SK-N-SH (cell line): ENCODE measurements at regions not wholly inside any gene's neighbourhood (a gene's known extent, or its start where the extent isn't known, plus 50 kb on each side); places are given as distances from the start of the nearest gene placed in this dataset.

Experiments used
- CTCF ChIA-PET: fragments of 300-600, 350-600 bp; formaldehyde crosslinking; extraction: SDS; loops from one replicate; lab custom pipeline; 2021; lab: Yijun Ruan, JAX
- POLR2A ChIA-PET: fragments of 350-600 bp; sonication (Branson Sonifier 250); formaldehyde crosslinking; extraction: SDS; loops from one replicate; lab custom pipeline; 2020; ENCODE audit warnings: antibody characterized with exemption, inconsistent platforms; lab: Yijun Ruan, JAX
- DNase-seq: peaks from one replicate; pipeline ENCODE4 v3.0.0; 2012
- H2AFZ ChIP-seq: fragments of 200-600 bp; sonication (generic); 2 replicates; pipeline ENCODE4 v1.8.1; 2016; ENCODE audit warnings: antibody characterized with exemption, mild to moderate bottlenecking, low read depth
- H3F3A ChIP-seq: fragments of 200-600 bp; sonication (generic); replicated peaks from 2 replicates; pipeline ENCODE3; 2016; ENCODE audit warnings: antibody characterized with exemption, mild to moderate bottlenecking; ENCODE audit not compliant: insufficient read depth
- H3K27ac ChIP-seq, 2 experiments: fragments of 200-500 bp in 1 of 2; fragments of 200-600 bp in 1 of 2; sonication (Bioruptor generic) in 1 of 2; sonication (generic), shearing (Covaris generic) in 1 of 2; 2 replicates each; pipeline versions ENCODE4 v1.5.1 to v1.6.1; 2014 to 2016; ENCODE audit warnings: low read depth in 2 of 2, inconsistent platforms in 1 of 2, low read length in 1 of 2, mild to moderate bottlenecking in 1 of 2, mixed read lengths in 1 of 2
- H3K27me3 ChIP-seq: fragments of 200-600 bp; sonication (generic), shearing (Covaris generic); 2 replicates; pipeline ENCODE4 v1.6.1; 2016; ENCODE audit warnings: mixed run types; ENCODE audit not compliant: insufficient read depth
- H3K36me3 ChIP-seq, 2 experiments: fragments of 200-500 bp in 1 of 2; fragments of 200-600 bp in 1 of 2; sonication (Bioruptor generic) in 1 of 2; sonication (generic) in 1 of 2; replicated peaks in 1 of 2; 2 replicates each; pipeline versions ENCODE3 to v1.5.1; 2014 to 2016; ENCODE audit warnings: low read length in 1 of 2, mild to moderate bottlenecking in 1 of 2; ENCODE audit not compliant: insufficient read depth in 2 of 2, control insufficient read depth in 1 of 2
- H3K4me1 ChIP-seq, 2 experiments: fragments of 200-500 bp in 1 of 2; fragments of 200-600 bp in 1 of 2; sonication (Bioruptor generic) in 1 of 2; sonication (generic), shearing (Covaris generic) in 1 of 2; 2 replicates each; pipeline versions ENCODE4 v1.5.1 to v1.6.1; 2014 to 2016; ENCODE audit warnings: low read depth in 1 of 2, low read length in 1 of 2, mixed run types in 1 of 2; ENCODE audit not compliant: insufficient read depth in 2 of 2, control insufficient read depth in 1 of 2
- H3K4me2 ChIP-seq: fragments of 200-600 bp; sonication (generic), shearing (Covaris generic); 2 replicates; pipeline ENCODE4 v1.6.1; 2017; ENCODE audit warnings: mixed run types
- H3K4me3 ChIP-seq, 2 experiments: fragments of 200-500 bp in 1 of 2; fragments of 200-600 bp in 1 of 2; sonication (Bioruptor generic) in 1 of 2; sonication (generic), shearing (Covaris generic) in 1 of 2; 2 replicates each; pipeline versions ENCODE4 v1.5.1 to v1.8.1; 2014 to 2016; ENCODE audit warnings: low read depth in 2 of 2, inconsistent platforms in 1 of 2, low read length in 1 of 2, mild to moderate bottlenecking in 1 of 2, mixed read lengths in 1 of 2, moderate library complexity in 1 of 2
- H3K79me2 ChIP-seq: fragments of 200-600 bp; sonication (generic); 2 replicates; pipeline ENCODE4 v1.8.1; 2017; ENCODE audit warnings: mild to moderate bottlenecking; ENCODE audit not compliant: insufficient read depth
- H3K9ac ChIP-seq: fragments of 200-600 bp; sonication (generic); 2 replicates; pipeline ENCODE4 v1.6.1; 2017; ENCODE audit warnings: mixed run types
- H3K9me2 ChIP-seq: fragments of 200-600 bp; sonication (generic); 2 replicates; pipeline ENCODE4 v1.6.1; 2017; ENCODE audit warnings: mixed run types
- H3K9me3 ChIP-seq: fragments of 200-600 bp; sonication (generic); 2 replicates; pipeline ENCODE4 v1.6.1; 2017; ENCODE audit warnings: mixed run types, mild to moderate bottlenecking, moderate library complexity
- H4K20me1 ChIP-seq: fragments of 200-600 bp; sonication (generic); 2 replicates; pipeline ENCODE4 v1.6.1; 2017; ENCODE audit warnings: mild to moderate bottlenecking, mixed run types; ENCODE audit not compliant: insufficient read depth
- ELF1 ChIP-seq: IDR thresholded peaks from 2 replicates; pipeline ENCODE4 v1.4.0; 2012
- FOXJ3 ChIP-seq: sonication (generic); formaldehyde crosslinking; IDR thresholded peaks from 2 replicates; pipeline ENCODE4 v1.5.1; 2020; ENCODE audit warnings: mild to moderate bottlenecking, missing genetic modification reagents
- NFIC ChIP-seq: IDR thresholded peaks from 2 replicates; pipeline ENCODE4 v1.4.0; 2012; ENCODE audit warnings: borderline replicate concordance
- RAD21 ChIP-seq: IDR thresholded peaks from 2 replicates; pipeline ENCODE4 v1.6.1; 2012; ENCODE audit warnings: mild to moderate bottlenecking, low read length
- RCOR1 ChIP-seq: fragments of 150-350 bp; IDR thresholded peaks from 2 replicates; pipeline ENCODE4 v1.6.1; 2017; ENCODE audit warnings: antibody characterized with exemption, low read length
- RFX5 ChIP-seq: IDR thresholded peaks from 2 replicates; pipeline ENCODE4 v1.6.1; 2012; ENCODE audit warnings: mild to moderate bottlenecking, improper control_type of control experiment, low read length
- RXRA ChIP-seq: IDR thresholded peaks from 2 replicates; pipeline ENCODE4 v1.4.0; 2012; ENCODE audit warnings: low read depth, mild to moderate bottlenecking, borderline replicate concordance
- WGBS: methylation state at CpG from one replicate; pipeline ENCODE4 v1.1.6; 2017; ENCODE audit warnings: low lambda C conversion rate; 5-methylcytosine and 5-hydroxymethylcytosine counted together
- TF ChIP-seq, protein P1 (sequence below): IDR thresholded peaks from 2 replicates; pipeline ENCODE4 v1.4.0; 2012; ENCODE audit warnings: low read depth
- TF ChIP-seq, protein P2 (sequence below): IDR thresholded peaks from 2 replicates; pipeline ENCODE4 v1.4.0; 2012; ENCODE audit warnings: low read depth, borderline replicate concordance
- TF ChIP-seq, protein P3 (sequence below): fragments of 200-600 bp; sonication (generic); IDR thresholded peaks from 2 replicates; pipeline ENCODE4 v1.6.1; 2017; ENCODE audit warnings: antibody characterized with exemption, mild to moderate bottlenecking, moderate library complexity

DNA sequence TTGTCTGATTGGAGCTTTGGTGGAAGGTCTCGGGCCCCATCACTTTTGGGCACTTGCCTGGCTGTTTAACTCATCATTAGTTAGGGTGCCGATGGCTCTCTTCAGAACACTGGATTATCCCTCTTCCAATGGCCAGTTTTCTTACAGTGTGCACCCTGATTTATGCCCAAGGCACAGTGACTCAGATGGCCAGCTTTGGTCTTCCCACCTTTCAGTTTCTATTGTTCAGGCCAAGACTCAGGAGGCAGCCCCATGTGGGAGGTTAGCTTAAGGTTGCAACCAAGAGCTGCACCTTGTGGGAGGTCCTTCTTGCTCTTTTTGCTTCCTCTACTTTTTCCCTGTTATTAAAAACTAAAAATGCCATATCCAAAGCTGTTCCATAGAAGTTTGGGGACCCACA is 121.0 kb upstream of the ZNF91 start:
- CTCF ChIA-PET: no interaction called here
- Histone ChIP-seq H3K79me2 (no peaks in the 10 kb centered on the region), H3K4me2 (no peak overlapping the region), H2AFZ (no peak overlapping the region), H3K4me1 (no peaks in the 10 kb centered on the region), H3K27me3 (no peaks in the 10 kb centered on the region), H4K20me1 (no peaks in the 10 kb centered on the region), H3K27ac (no peak overlapping the region), H3K9ac (no peak overlapping the region), H3K4me3 (no peak overlapping the region), H3K36me3 (no peaks in the 10 kb centered on the region), H3K9me2 (no peaks in the 10 kb centered on the region), H3F3A (no peaks in the 10 kb centered on the region), H3K9me3 (no peaks in the 10 kb centered on the region)
- no peak for DNase-seq
- TF ChIP-seq ELF1: no peak
- TF ChIP-seq RAD21: no peak
- no peak for TF ChIP-seq RFX5
- POLR2A ChIA-PET: no interaction called here
- WGBS: 20% methylated on average over 2 of the region's 2 CpGs

DNA sequence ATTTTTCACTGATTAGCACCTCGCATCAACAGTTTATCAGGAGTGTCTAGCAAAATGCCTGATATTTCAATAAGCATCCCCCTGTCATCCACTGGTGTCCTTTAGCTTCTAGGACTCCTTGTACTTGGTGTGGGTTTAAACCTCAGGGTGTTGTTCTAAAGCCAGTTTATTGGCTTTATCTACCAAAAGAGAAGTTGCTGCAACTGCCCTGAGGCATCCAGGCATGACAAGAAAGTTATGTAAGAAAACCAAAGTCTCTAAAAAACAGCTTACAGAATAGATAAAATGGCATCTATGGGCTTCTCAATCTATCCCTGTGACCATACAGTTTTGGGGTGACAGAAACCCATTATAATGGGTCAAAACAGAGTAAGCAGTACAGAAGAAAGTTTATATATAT is 120.3 kb upstream of the ZNF91 start:
- POLR2A ChIA-PET: no interaction called here
- Histone ChIP-seq H3K9me3 (no peaks in the 10 kb centered on the region), H3K36me3 (no peaks in the 10 kb centered on the region), H3K79me2 (no peaks in the 10 kb centered on the region), H3F3A (no peaks in the 10 kb centered on the region), H3K27me3 (no peaks in the 10 kb centered on the region), H3K9me2 (no peaks in the 10 kb centered on the region), H3K4me3 (no peak overlapping the region), H3K4me1 (no peaks in the 10 kb centered on the region), H3K27ac (no peak overlapping the region), H2AFZ (no peak overlapping the region), H3K4me2 (no peak overlapping the region), H3K9ac (no peak overlapping the region), H4K20me1 (no peaks in the 10 kb centered on the region)
- TF ChIP-seq RCOR1 (no peak), RXRA (no peak), ELF1 (no peak), FOXJ3 (no peak), NFIC (no peak)
- TF ChIP-seq, protein P1, sequence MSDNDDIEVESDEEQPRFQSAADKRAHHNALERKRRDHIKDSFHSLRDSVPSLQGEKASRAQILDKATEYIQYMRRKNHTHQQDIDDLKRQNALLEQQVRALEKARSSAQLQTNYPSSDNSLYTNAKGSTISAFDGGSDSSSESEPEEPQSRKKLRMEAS: no peak
- TF ChIP-seq, protein P2, sequence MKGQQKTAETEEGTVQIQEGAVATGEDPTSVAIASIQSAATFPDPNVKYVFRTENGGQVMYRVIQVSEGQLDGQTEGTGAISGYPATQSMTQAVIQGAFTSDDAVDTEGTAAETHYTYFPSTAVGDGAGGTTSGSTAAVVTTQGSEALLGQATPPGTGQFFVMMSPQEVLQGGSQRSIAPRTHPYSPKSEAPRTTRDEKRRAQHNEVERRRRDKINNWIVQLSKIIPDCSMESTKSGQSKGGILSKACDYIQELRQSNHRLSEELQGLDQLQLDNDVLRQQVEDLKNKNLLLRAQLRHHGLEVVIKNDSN: no peak
- TF ChIP-seq, protein P3, sequence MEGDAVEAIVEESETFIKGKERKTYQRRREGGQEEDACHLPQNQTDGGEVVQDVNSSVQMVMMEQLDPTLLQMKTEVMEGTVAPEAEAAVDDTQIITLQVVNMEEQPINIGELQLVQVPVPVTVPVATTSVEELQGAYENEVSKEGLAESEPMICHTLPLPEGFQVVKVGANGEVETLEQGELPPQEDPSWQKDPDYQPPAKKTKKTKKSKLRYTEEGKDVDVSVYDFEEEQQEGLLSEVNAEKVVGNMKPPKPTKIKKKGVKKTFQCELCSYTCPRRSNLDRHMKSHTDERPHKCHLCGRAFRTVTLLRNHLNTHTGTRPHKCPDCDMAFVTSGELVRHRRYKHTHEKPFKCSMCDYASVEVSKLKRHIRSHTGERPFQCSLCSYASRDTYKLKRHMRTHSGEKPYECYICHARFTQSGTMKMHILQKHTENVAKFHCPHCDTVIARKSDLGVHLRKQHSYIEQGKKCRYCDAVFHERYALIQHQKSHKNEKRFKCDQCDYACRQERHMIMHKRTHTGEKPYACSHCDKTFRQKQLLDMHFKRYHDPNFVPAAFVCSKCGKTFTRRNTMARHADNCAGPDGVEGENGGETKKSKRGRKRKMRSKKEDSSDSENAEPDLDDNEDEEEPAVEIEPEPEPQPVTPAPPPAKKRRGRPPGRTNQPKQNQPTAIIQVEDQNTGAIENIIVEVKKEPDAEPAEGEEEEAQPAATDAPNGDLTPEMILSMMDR: no peak
- CTCF ChIA-PET: no interaction called here
- 11% methylated on average over 1 of the region's 1 CpG for WGBS
- DNase-seq: no peak
